IMR-90 (cell line): ENCODE measurements at regions not wholly inside any gene's neighbourhood (a gene's known extent, or its start where the extent isn't known, plus 50 kb on each side); places are given as distances from the start of the nearest gene placed in this dataset.

Experiments
- ATAC-seq: fragments of 200-7000 bp; cut with Tn5 transposase; 2 replicates; pipeline ENCODE4 v1.9.1; 2020; ENCODE audit warnings: low read depth, mild to moderate bottlenecking, moderate library complexity
- BruUV-seq: library from RNA; stranded (reverse); fragments of 400-500 nt; replicated peaks from 2 replicates; lab custom pipeline; 2021; lab: Mats Ljungman, UMichigan
- CTCF ChIA-PET: fragments of 300-600 bp; formaldehyde crosslinking; extraction: SDS; loops from one replicate; lab custom pipeline; 2021; ENCODE audit warnings: antibody characterized with exemption; lab: Yijun Ruan, JAX
- POLR2A ChIA-PET: fragments of 300-600 bp; sonication (Branson Sonifier 250); formaldehyde crosslinking; loops from one replicate; lab custom pipeline; 2022; ENCODE audit warnings: antibody characterized with exemption; ENCODE audit not compliant: unreplicated experiment; lab: Charles Lee
- DNase-seq: peaks from one replicate; pipeline ENCODE4 v3.0.0; 2013
- H2AFZ ChIP-seq: replicated peaks from 2 replicates; pipeline ENCODE3; 2013; ENCODE audit warnings: low read length, mild to moderate bottlenecking; ENCODE audit not compliant: poor library complexity
- H2AK5ac ChIP-seq: 2 replicates; pipeline ENCODE4 v1.6.1; 2013; ENCODE audit warnings: low read depth, low read length, inconsistent platforms
- H2AK9ac ChIP-seq: replicated peaks from 2 replicates; pipeline ENCODE3; 2013; ENCODE audit warnings: mild to moderate bottlenecking, low read depth, low read length, moderate library complexity; ENCODE audit not compliant: poor library complexity
- H2BK120ac ChIP-seq: 2 replicates; pipeline ENCODE4 v1.6.1; 2013; ENCODE audit warnings: low read depth, low read length, inconsistent platforms
- H2BK15ac ChIP-seq: 3 replicates; pipeline ENCODE4 v1.6.1; 2013; ENCODE audit warnings: low read depth, low read length, inconsistent platforms
- H2BK20ac ChIP-seq: 2 replicates; pipeline ENCODE4 v1.6.1; 2013; ENCODE audit warnings: low read depth, mild to moderate bottlenecking, inconsistent platforms, low read length, moderate library complexity
- H2BK5ac ChIP-seq: 2 replicates; pipeline ENCODE4 v1.6.1; 2013; ENCODE audit warnings: mild to moderate bottlenecking, low read depth, low read length, inconsistent platforms; ENCODE audit not compliant: poor library complexity, severe bottlenecking
- H3K14ac ChIP-seq: replicated peaks from 2 replicates; pipeline ENCODE4 v1.6.1; 2013; ENCODE audit warnings: low read depth, low read length, inconsistent platforms
- H3K18ac ChIP-seq: 2 replicates; pipeline ENCODE4 v1.6.1; 2013; ENCODE audit warnings: low read depth, low read length, control low read depth
- H3K23ac ChIP-seq: 2 replicates; pipeline ENCODE4 v1.6.1; 2013; ENCODE audit warnings: low read depth, low read length, inconsistent platforms
- H3K27ac ChIP-seq: 2 replicates; pipeline ENCODE4 v1.5.1; 2013; ENCODE audit warnings: mild to moderate bottlenecking, control low read depth, low read length; ENCODE audit not compliant: insufficient read depth
- H3K27me3 ChIP-seq: 2 replicates; pipeline ENCODE4 v1.6.1; 2013; ENCODE audit warnings: low read length; ENCODE audit not compliant: control insufficient read depth, insufficient read depth
- H3K36me3 ChIP-seq: 2 replicates; pipeline ENCODE4 v1.6.1; 2013; ENCODE audit warnings: low read length, mixed read lengths; ENCODE audit not compliant: control insufficient read depth, insufficient read depth
- H3K4ac ChIP-seq: 2 replicates; pipeline ENCODE4 v1.6.1; 2013; ENCODE audit warnings: low read depth, low read length, inconsistent platforms
- H3K4me1 ChIP-seq: 2 replicates; pipeline ENCODE4 v1.6.1; 2013; ENCODE audit warnings: low read length, mixed read lengths; ENCODE audit not compliant: control insufficient read depth, insufficient read depth
- H3K4me2 ChIP-seq: 2 replicates; pipeline ENCODE4 v1.6.1; 2013; ENCODE audit warnings: low read depth, mild to moderate bottlenecking, control low read depth, low read length, moderate library complexity
- H3K4me3 ChIP-seq: 2 replicates; pipeline ENCODE4 v1.5.1; 2013; ENCODE audit warnings: low read depth, mild to moderate bottlenecking, control low read depth, low read length, moderate library complexity; ENCODE audit not compliant: insufficient read depth
- H3K56ac ChIP-seq: 2 replicates; pipeline ENCODE4 v1.6.1; 2013; ENCODE audit warnings: low read length, inconsistent platforms; ENCODE audit not compliant: insufficient read depth; ENCODE audit errors: extremely low read depth
- H3K79me1 ChIP-seq, 2 experiments: 2 replicates each; pipeline ENCODE4 v1.6.1; 2013; ENCODE audit warnings: low read length in 2 of 2, inconsistent platforms in 1 of 2, low read depth in 1 of 2
- H3K9ac ChIP-seq: 2 replicates; pipeline ENCODE4 v1.6.1; 2013; ENCODE audit warnings: low read depth, low read length, control low read depth
- H3K9me1 ChIP-seq: 2 replicates; pipeline ENCODE4 v1.6.1; 2013; ENCODE audit warnings: low read length, inconsistent platforms; ENCODE audit not compliant: insufficient read depth
- H3K9me3 ChIP-seq: 2 replicates; pipeline ENCODE4 v1.6.1; 2013; ENCODE audit warnings: low read length; ENCODE audit not compliant: control insufficient read depth, insufficient read depth
- H4K20me1 ChIP-seq: 2 replicates; pipeline ENCODE4 v1.6.1; 2013; ENCODE audit warnings: low read length, inconsistent platforms; ENCODE audit not compliant: insufficient read depth
- H4K5ac ChIP-seq: 2 replicates; pipeline ENCODE4 v1.6.1; 2013; ENCODE audit warnings: mild to moderate bottlenecking, low read depth, low read length, control low read depth
- H4K8ac ChIP-seq, 2 experiments: 2 replicates each; pipeline ENCODE4 v1.6.1; 2013; ENCODE audit warnings: low read depth in 2 of 2, low read length in 2 of 2, control low read depth in 1 of 2, inconsistent platforms in 1 of 2
- H4K91ac ChIP-seq: 2 replicates; pipeline ENCODE4 v1.6.1; 2013; ENCODE audit warnings: low read depth, low read length, inconsistent platforms; ENCODE audit not compliant: insufficient read depth
- CEBPB ChIP-seq: IDR thresholded peaks from 2 replicates; pipeline ENCODE4 v1.6.1; 2012; ENCODE audit warnings: low read depth, low read length, improper control_type of control experiment
- CHD1 ChIP-seq: IDR thresholded peaks from 2 replicates; pipeline ENCODE4 v1.6.1; 2012; ENCODE audit warnings: low read depth, low read length, improper control_type of control experiment
- FOS ChIP-seq: fragments of 150-350 bp; IDR thresholded peaks from 2 replicates; pipeline ENCODE4 v1.6.1; 2016; ENCODE audit warnings: low read depth, low read length
- MAFK ChIP-seq: IDR thresholded peaks from 2 replicates; pipeline ENCODE4 v1.6.1; 2012; ENCODE audit warnings: low read depth, low read length, improper control_type of control experiment
- MXI1 ChIP-seq: IDR thresholded peaks from 2 replicates; pipeline ENCODE4 v1.6.1; 2012; ENCODE audit warnings: low read depth, mild to moderate bottlenecking, low read length, moderate library complexity, borderline replicate concordance
- POLR2A ChIP-seq: IDR thresholded peaks from 2 replicates; pipeline ENCODE4 v1.6.1; 2012; ENCODE audit warnings: mild to moderate bottlenecking, low read depth, low read length
- RCOR1 ChIP-seq: IDR thresholded peaks from 2 replicates; pipeline ENCODE4 v1.6.1; 2012; ENCODE audit warnings: mild to moderate bottlenecking, low read length, improper control_type of control experiment; ENCODE audit not compliant: insufficient replicate concordance
- RFX5 ChIP-seq: IDR thresholded peaks from 2 replicates; pipeline ENCODE4 v1.8.0; 2012; ENCODE audit warnings: low read depth, mild to moderate bottlenecking, low read length, moderate library complexity
- WGBS, 2 experiments: methylation state at CpG; one replicate each; pipeline versions ENCODE4 v1.1.5 to v1.1.7; 2013; ENCODE audit warnings: missing lambda C conversion rate in 2 of 2; ENCODE audit not compliant: insufficient read length in 1 of 2; ENCODE audit errors: extremely low coverage in 2 of 2; 5-methylcytosine and 5-hydroxymethylcytosine counted together
- dilution Hi-C: fragments of 300-500 bp; cut with HindIII; formaldehyde crosslinking; loops from one replicate; pipeline ENCODE4 v1.14.3; 2018; ENCODE audit warnings: low sequenced_read_pairs; ENCODE audit not compliant: unreplicated experiment
- in situ Hi-C: fragments of 300-500 bp; cut with MboI; formaldehyde crosslinking; loops from 3 replicates; pipeline ENCODE4 v1.14.3; 2019; ENCODE audit warnings: low sequenced_read_pairs, inconsistent platforms, mixed read lengths
- intact Hi-C: fragments of 100-400 bp; cut with micrococcal nuclease; formaldehyde crosslinking; loops from 2 replicates; pipeline ENCODE4 v1.10.0; 2022

DNA sequence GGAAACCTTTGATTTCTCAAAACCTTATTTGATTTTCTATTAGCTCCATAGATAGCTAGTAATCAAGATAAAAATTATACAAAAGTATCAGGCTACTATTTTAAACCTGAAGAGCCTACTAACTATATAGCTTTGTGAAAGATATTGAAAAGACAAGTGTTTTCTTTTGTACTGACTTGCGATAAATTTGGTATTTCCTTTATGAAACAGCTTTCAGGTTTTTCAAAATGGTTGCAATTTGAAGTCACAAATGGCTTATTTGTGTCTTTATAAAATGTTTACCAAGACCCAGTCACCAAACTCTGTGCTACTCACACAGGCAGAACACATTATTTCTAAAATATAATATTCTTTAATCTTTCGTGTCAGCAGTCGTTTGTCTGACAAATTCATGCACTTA lies 167.5 kb upstream of the ALCAM start:
- Histone ChIP-seq H3K9ac (no peak overlapping the region), H2BK5ac (no peak overlapping the region), H3K27ac (no peak overlapping the region), H4K20me1 (no peaks in the 10 kb centered on the region), H3K79me1 (no peaks in the 10 kb centered on the region), H2AK5ac (no peak overlapping the region), H2BK15ac (no peak overlapping the region), H2BK120ac (no peak overlapping the region), H4K5ac (no peak overlapping the region), H2AFZ (no peak overlapping the region), H2BK20ac (no peak overlapping the region), H4K91ac (no peak overlapping the region), H3K23ac (no peak overlapping the region), H3K36me3 (no peaks in the 10 kb centered on the region), H3K4me2 (no peak overlapping the region), H3K18ac (no peak overlapping the region), H3K9me1 (no peaks in the 10 kb centered on the region), H4K8ac (no peak overlapping the region), H3K14ac (no peak overlapping the region), H3K27me3 (no peaks in the 10 kb centered on the region), H3K4me3 (no peak overlapping the region), H3K9me3 (no peaks in the 10 kb centered on the region), H3K4me1 (peaks cover 2% of the 10 kb centered on the region; the same call in 1 of the 2 replicates), H3K4ac (no peak overlapping the region), H2AK9ac (no peak overlapping the region), H3K56ac (no peak overlapping the region)
- ChIA-PET POLR2A (no interaction called here), CTCF (no interaction called here)
- dilution Hi-C loops (no loop called here), in situ Hi-C loops (no loop called here), intact Hi-C loops (no loop called here)
- no CpG with 5 or more reads among the region's 3 CpGs for WGBS, 2 experiments
- TF ChIP-seq CEBPB: no peak
- no peak for TF ChIP-seq FOS
- no peak for TF ChIP-seq MXI1
- TF ChIP-seq MAFK: no peak
- no peak for TF ChIP-seq RFX5
- TF ChIP-seq RCOR1: no peak
- TF ChIP-seq CHD1: no peak
- no peak for TF ChIP-seq POLR2A
- BruUV-seq: no TSS peak
- DNase-seq (no peak), ATAC-seq (no peak)
